ENCODE measurements at regions not wholly inside any gene's neighbourhood (a gene's known extent, or its start where the extent isn't known, plus 50 kb on each side); places are given as distances from the start of the nearest gene placed in this dataset.

DNA sequence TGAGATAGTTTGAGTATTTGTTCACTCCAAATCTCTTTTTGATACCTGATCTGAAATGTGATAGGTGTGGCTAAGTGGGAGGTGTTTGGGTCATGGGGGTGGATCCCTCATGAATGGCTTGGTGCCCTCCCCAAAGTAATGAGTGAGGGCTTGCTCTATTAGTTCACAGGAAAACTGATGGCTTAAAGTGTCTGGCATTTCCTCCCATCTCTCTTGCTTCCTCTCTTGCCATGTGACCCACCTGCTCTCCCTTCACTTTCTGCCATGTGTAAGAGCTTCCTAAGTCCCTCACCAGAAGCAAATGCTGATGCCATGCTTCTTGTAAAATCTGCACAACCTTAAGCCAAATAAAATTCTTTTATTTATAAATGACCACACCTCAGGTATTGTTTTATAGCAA lies 61.1 kb downstream of the MAD2L1 start:
- Histone ChIP-seq H3K9ac (ENCODE audit: low read length) (no peak overlapping the region), H3K36me3 (ENCODE audit: control insufficient read depth, insufficient read depth, low read length) (peaks cover 1% of the 10 kb centered on the region), H3K79me1 (ENCODE audit: low read length) (no peaks in the 10 kb centered on the region), H3K27me3 (ENCODE audit: insufficient read depth, low read length, poor library complexity) (no peaks in the 10 kb centered on the region), H3K23ac (ENCODE audit: low read length) (no peak overlapping the region), H3K4me2 (ENCODE audit: low read length) (no peak overlapping the region), H3K4me3 (ENCODE audit: low read length) (no peak overlapping the region), H3K4ac (ENCODE audit: low read depth, low read length) (no peak overlapping the region), H2BK120ac (ENCODE audit: low read depth, low read length) (no peak overlapping the region), H3K27ac (ENCODE audit: low read depth, low read length) (no peak overlapping the region), H2BK5ac (ENCODE audit: low read length) (no peak overlapping the region), H3K4me1 (ENCODE audit: control insufficient read depth, low read depth, low read length) (peaks cover 1% of the 10 kb centered on the region), H2BK15ac (replicated peaks; ENCODE audit: low read depth) (no peak overlapping the region), H3K18ac (ENCODE audit: low read length) (no peak overlapping the region), H3K79me2 (ENCODE audit: control insufficient read depth, insufficient read depth, low read length) (no peaks in the 10 kb centered on the region), H4K8ac (ENCODE audit: low read depth, low read length) (no peak overlapping the region), H4K5ac (ENCODE audit: low read length) (no peak overlapping the region), H2AK5ac (ENCODE audit: low read length) (no peak overlapping the region), H3K56ac (ENCODE audit: low read length) (no peak overlapping the region)
- peak; percentile 31 for DNase-seq

DNA sequence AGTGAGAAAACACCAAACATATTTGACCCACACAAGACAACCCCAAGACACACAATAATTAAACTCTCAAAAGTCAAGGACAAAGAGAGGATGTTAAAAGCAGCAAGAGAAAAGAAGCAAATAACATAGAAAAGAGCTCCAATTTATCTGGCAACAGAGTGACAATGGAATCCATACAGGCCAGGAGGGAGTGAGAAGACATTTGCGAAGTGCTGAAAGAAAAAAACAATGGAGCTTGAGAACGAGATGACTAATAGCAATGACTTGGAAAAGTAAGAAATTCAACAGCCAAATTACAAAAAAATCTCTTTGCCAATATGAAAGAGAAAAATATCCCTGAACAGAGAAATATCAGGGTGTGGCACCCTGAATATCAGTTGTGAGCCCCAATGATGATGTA lies 61.6 kb downstream of the MAD2L1 start:
- Histone ChIP-seq H3K18ac (ENCODE audit: low read length) (no peak overlapping the region), H3K79me1 (ENCODE audit: low read length) (no peaks in the 10 kb centered on the region), H4K8ac (ENCODE audit: low read depth, low read length) (no peak overlapping the region), H4K5ac (ENCODE audit: low read length) (no peak overlapping the region), H2BK15ac (replicated peaks; ENCODE audit: low read depth) (no peak overlapping the region), H3K9ac (ENCODE audit: low read length) (no peak overlapping the region), H3K4me3 (ENCODE audit: low read length) (no peak overlapping the region), H2AK5ac (ENCODE audit: low read length) (no peak overlapping the region), H2BK5ac (ENCODE audit: low read length) (no peak overlapping the region), H2BK120ac (ENCODE audit: low read depth, low read length) (no peak overlapping the region), H3K36me3 (ENCODE audit: control insufficient read depth, insufficient read depth, low read length) (peaks cover 1% of the 10 kb centered on the region), H3K27me3 (ENCODE audit: insufficient read depth, low read length, poor library complexity) (no peaks in the 10 kb centered on the region), H3K27ac (ENCODE audit: low read depth, low read length) (no peak overlapping the region), H3K4me2 (ENCODE audit: low read length) (no peak overlapping the region), H3K79me2 (ENCODE audit: control insufficient read depth, insufficient read depth, low read length) (no peaks in the 10 kb centered on the region), H3K23ac (ENCODE audit: low read length) (no peak overlapping the region), H3K4ac (ENCODE audit: low read depth, low read length) (no peak overlapping the region), H3K56ac (ENCODE audit: low read length) (no peak overlapping the region), H3K4me1 (ENCODE audit: control insufficient read depth, low read depth, low read length) (peaks cover 3% of the 10 kb centered on the region)
- peak; percentile 38 for DNase-seq
- no CpG with 5 or more reads among the region's 2 CpGs for WGBS (ENCODE audit: extremely low coverage, insufficient coverage, low lambda C conversion rate)

GRCh38 chr4:120004054-120004453 lies 62.6 kb downstream of the MAD2L1 start:
- H3K4me1 ChIP-seq (ENCODE audit: control insufficient read depth, low read depth, low read length) = peaks cover 3% of the 10 kb centered on the region
- H3K23ac ChIP-seq (ENCODE audit: low read length) = no peak overlapping the region
- H3K4me3 ChIP-seq (ENCODE audit: low read length) = no peak overlapping the region
- no peak overlapping the region for H3K9ac ChIP-seq (ENCODE audit: low read length)
- no peaks in the 10 kb centered on the region for H3K79me2 ChIP-seq (ENCODE audit: control insufficient read depth, insufficient read depth, low read length)
- H3K56ac ChIP-seq (ENCODE audit: low read length) = no peak overlapping the region
- H3K27ac ChIP-seq (ENCODE audit: low read depth, low read length) = no peak overlapping the region
- H4K8ac ChIP-seq (ENCODE audit: low read depth, low read length) = no peak overlapping the region
- H3K27me3 ChIP-seq (ENCODE audit: insufficient read depth, low read length, poor library complexity) = no peaks in the 10 kb centered on the region
- H2BK15ac ChIP-seq (replicated peaks; ENCODE audit: low read depth) = no peak overlapping the region
- no peak overlapping the region for H2BK120ac ChIP-seq (ENCODE audit: low read depth, low read length)
- no peak overlapping the region for H3K4ac ChIP-seq (ENCODE audit: low read depth, low read length)
- H2BK5ac ChIP-seq (ENCODE audit: low read length) = no peak overlapping the region
- H3K4me2 ChIP-seq (ENCODE audit: low read length) = no peak overlapping the region
- H3K79me1 ChIP-seq (ENCODE audit: low read length) = no peaks in the 10 kb centered on the region
- no peak overlapping the region for H4K5ac ChIP-seq (ENCODE audit: low read length)
- H3K18ac ChIP-seq (ENCODE audit: low read length) = no peak overlapping the region
- H2AK5ac ChIP-seq (ENCODE audit: low read length) = no peak overlapping the region
- no CpG with 5 or more reads among the region's 4 CpGs for WGBS (ENCODE audit: extremely low coverage, insufficient coverage, low lambda C conversion rate)
- peak; percentile 22 for DNase-seq
- H3K36me3 ChIP-seq (ENCODE audit: control insufficient read depth, insufficient read depth, low read length) = peaks cover 1% of the 10 kb centered on the region

- Histone ChIP-seq H3K4ac (ENCODE audit: low read depth, low read length) (no peak overlapping the region), H3K4me2 (ENCODE audit: low read length) (no peak overlapping the region), H2BK15ac (replicated peaks; ENCODE audit: low read depth) (no peak overlapping the region), H3K79me2 (ENCODE audit: control insufficient read depth, insufficient read depth, low read length) (no peaks in the 10 kb centered on the region), H3K23ac (ENCODE audit: low read length) (no peak overlapping the region), H3K56ac (ENCODE audit: low read length) (no peak overlapping the region), H3K4me3 (ENCODE audit: low read length) (no peak overlapping the region), H3K79me1 (ENCODE audit: low read length) (no peaks in the 10 kb centered on the region), H4K8ac (ENCODE audit: low read depth, low read length) (no peak overlapping the region), H3K27ac (ENCODE audit: low read depth, low read length) (no peak overlapping the region), H2AK5ac (ENCODE audit: low read length) (no peak overlapping the region), H3K4me1 (ENCODE audit: control insufficient read depth, low read depth, low read length) (peaks cover 3% of the 10 kb centered on the region), H3K18ac (ENCODE audit: low read length) (no peak overlapping the region), H3K36me3 (ENCODE audit: control insufficient read depth, insufficient read depth, low read length) (peaks cover 1% of the 10 kb centered on the region), H2BK120ac (ENCODE audit: low read depth, low read length) (no peak overlapping the region), H2BK5ac (ENCODE audit: low read length) (no peak overlapping the region), H3K27me3 (ENCODE audit: insufficient read depth, low read length, poor library complexity) (no peaks in the 10 kb centered on the region), H4K5ac (ENCODE audit: low read length) (no peak overlapping the region), H3K9ac (ENCODE audit: low read length) (no peak overlapping the region)
- DNase-seq = no peak
- no CpG with 5 or more reads among the region's 3 CpGs for WGBS (ENCODE audit: extremely low coverage, insufficient coverage, low lambda C conversion rate)
Measured at GRCh38 chr4:120003193-120003592, 63.5 kb downstream of the MAD2L1 start.

- Histone ChIP-seq H3K4me2 (ENCODE audit: low read length) (no peak overlapping the region), H3K9ac (ENCODE audit: low read length) (no peak overlapping the region), H4K5ac (ENCODE audit: low read length) (no peak overlapping the region), H3K4ac (ENCODE audit: low read depth, low read length) (no peak overlapping the region), H2BK5ac (ENCODE audit: low read length) (no peak overlapping the region), H2BK15ac (replicated peaks; ENCODE audit: low read depth) (no peak overlapping the region), H3K23ac (ENCODE audit: low read length) (no peak overlapping the region), H3K27me3 (ENCODE audit: insufficient read depth, low read length, poor library complexity) (no peaks in the 10 kb centered on the region), H3K4me3 (ENCODE audit: low read length) (no peak overlapping the region), H3K4me1 (ENCODE audit: control insufficient read depth, low read depth, low read length) (peaks cover 3% of the 10 kb centered on the region), H3K56ac (ENCODE audit: low read length) (no peak overlapping the region), H4K8ac (ENCODE audit: low read depth, low read length) (no peak overlapping the region), H3K79me2 (ENCODE audit: control insufficient read depth, insufficient read depth, low read length) (no peaks in the 10 kb centered on the region), H2AK5ac (ENCODE audit: low read length) (no peak overlapping the region), H3K18ac (ENCODE audit: low read length) (no peak overlapping the region), H3K36me3 (ENCODE audit: control insufficient read depth, insufficient read depth, low read length) (peaks cover 1% of the 10 kb centered on the region), H2BK120ac (ENCODE audit: low read depth, low read length) (no peak overlapping the region), H3K79me1 (ENCODE audit: low read length) (no peaks in the 10 kb centered on the region), H3K27ac (ENCODE audit: low read depth, low read length) (no peak overlapping the region)
- WGBS (ENCODE audit: extremely low coverage, insufficient coverage, low lambda C conversion rate) = no CpG with 5 or more reads among the region's 1 CpG
- no peak for DNase-seq
Measured at GRCh38 chr4:120001850-120002249, 64.8 kb downstream of the MAD2L1 start.

DNA sequence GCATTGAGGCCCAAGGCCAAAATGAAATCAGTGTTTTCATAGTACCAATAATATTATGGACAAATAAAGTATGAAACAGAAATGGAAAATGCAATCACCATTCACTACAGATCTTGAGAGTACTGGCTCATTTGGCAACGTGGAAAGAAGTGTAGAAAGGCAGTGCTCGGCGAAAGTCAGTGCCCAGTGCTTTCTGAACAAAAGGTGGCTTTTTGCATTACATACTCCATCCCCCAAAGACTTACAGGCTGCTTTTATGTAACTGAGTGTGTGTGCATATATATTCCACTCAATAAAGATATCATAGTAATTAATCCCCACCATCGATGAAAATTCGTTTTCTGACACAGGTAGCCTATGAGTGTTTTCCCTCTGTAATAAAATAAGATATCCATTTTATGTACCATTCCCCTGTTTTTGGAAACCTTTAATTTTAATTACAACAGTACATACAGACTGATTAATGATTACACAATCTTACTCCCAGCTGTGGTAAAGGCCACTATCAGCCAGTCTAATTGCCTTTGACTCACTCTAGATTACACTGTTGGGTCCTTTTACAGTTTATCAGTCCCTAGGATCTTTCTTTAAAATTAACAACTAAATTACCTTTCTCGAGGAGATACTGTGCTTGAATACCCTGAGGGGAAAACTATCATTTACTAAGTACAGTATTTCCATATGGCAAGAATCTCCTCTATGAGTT lies 65.9 kb downstream of the MAD2L1 start:
- no peaks in the 10 kb centered on the region for H3K27me3 ChIP-seq (ENCODE audit: insufficient read depth, low read length, poor library complexity)
- H4K5ac ChIP-seq (ENCODE audit: low read length) = peak overlapping the region; percentile 71
- H3K4me1 ChIP-seq (ENCODE audit: control insufficient read depth, low read depth, low read length) = peaks cover 3% of the 10 kb centered on the region
- no peak overlapping the region for H3K9ac ChIP-seq (ENCODE audit: low read length)
- peak; percentile 85 for DNase-seq
- no peak overlapping the region for H4K8ac ChIP-seq (ENCODE audit: low read depth, low read length)
- H3K79me2 ChIP-seq (ENCODE audit: control insufficient read depth, insufficient read depth, low read length) = peaks cover 2% of the 10 kb centered on the region
- peak overlapping the region; percentile 18 for H3K18ac ChIP-seq (ENCODE audit: low read length)
- H3K36me3 ChIP-seq (ENCODE audit: control insufficient read depth, insufficient read depth, low read length) = peaks cover 1% of the 10 kb centered on the region
- H3K4me3 ChIP-seq (ENCODE audit: low read length) = no peak overlapping the region
- H3K79me1 ChIP-seq (ENCODE audit: low read length) = no peaks in the 10 kb centered on the region
- WGBS (ENCODE audit: extremely low coverage, insufficient coverage, low lambda C conversion rate) = no CpG with 5 or more reads among the region's 6 CpGs
- peak overlapping the region; percentile 9 for H3K4ac ChIP-seq (ENCODE audit: low read depth, low read length)
- no peak overlapping the region for H3K23ac ChIP-seq (ENCODE audit: low read length)
- H2BK5ac ChIP-seq (ENCODE audit: low read length) = peak overlapping the region; percentile 80
- peak overlapping the region; percentile 59 for H3K27ac ChIP-seq (ENCODE audit: low read depth, low read length)
- no peak overlapping the region for H2BK15ac ChIP-seq (replicated peaks; ENCODE audit: low read depth)
- no peak overlapping the region for H2AK5ac ChIP-seq (ENCODE audit: low read length)
- peak overlapping the region; percentile 56 for H3K56ac ChIP-seq (ENCODE audit: low read length)
- no peak overlapping the region for H2BK120ac ChIP-seq (ENCODE audit: low read depth, low read length)
- H3K4me2 ChIP-seq (ENCODE audit: low read length) = no peak overlapping the region
